Astrocyte (in vitro differentiated cells and primary cell): ENCODE measurements at regions not wholly inside any gene's neighbourhood (a gene's known extent, or its start where the extent isn't known, plus 50 kb on each side); places are given as distances from the start of the nearest gene placed in this dataset.

Experiments
- DNase-seq: peaks from one replicate; pipeline ENCODE4 v3.0.0-alpha.2; 2010; ENCODE audit warnings: low read depth
- FAIRE-seq: peaks from 2 replicates; lab custom pipeline; 2011; peaks lifted over from hg19 to GRCh38; lab: Jason Lieb, UNC
- H2AFZ ChIP-seq: 2 replicates; pipeline ENCODE4 v1.6.0; 2012; ENCODE audit warnings: low read depth, low read length, inconsistent platforms
- H3K27ac ChIP-seq: 2 replicates; pipeline ENCODE4 v1.5.1; 2011; ENCODE audit warnings: low read depth, low read length, inconsistent platforms
- H3K27me3 ChIP-seq: 2 replicates; pipeline ENCODE4 v1.6.0; 2011; ENCODE audit warnings: low read length, inconsistent platforms; ENCODE audit not compliant: insufficient read depth
- H3K36me3 ChIP-seq: 2 replicates; pipeline ENCODE4 v1.5.1; 2011; ENCODE audit warnings: low read length, inconsistent platforms; ENCODE audit not compliant: insufficient read depth
- H3K4me1 ChIP-seq: 2 replicates; pipeline ENCODE4 v1.5.1; 2011; ENCODE audit warnings: low read length, inconsistent platforms; ENCODE audit not compliant: insufficient read depth
- H3K4me2 ChIP-seq: 2 replicates; pipeline ENCODE4 v1.6.0; 2012; ENCODE audit warnings: low read length, inconsistent platforms
- H3K4me3 ChIP-seq: 2 replicates; pipeline ENCODE4 v1.5.1; 2011; ENCODE audit warnings: low read depth, mild to moderate bottlenecking, low read length, inconsistent platforms; ENCODE audit not compliant: insufficient read depth
- H3K79me2 ChIP-seq: 2 replicates; pipeline ENCODE4 v1.6.0; 2012; ENCODE audit warnings: mild to moderate bottlenecking, low read length, inconsistent platforms; ENCODE audit not compliant: insufficient read depth
- H3K9ac ChIP-seq: 2 replicates; pipeline ENCODE4 v1.6.0; 2012; ENCODE audit warnings: mild to moderate bottlenecking, low read length, inconsistent platforms
- H3K9me3 ChIP-seq: 2 replicates; pipeline ENCODE4 v1.5.1; 2012; ENCODE audit warnings: low read depth, mild to moderate bottlenecking, low read length, inconsistent platforms; ENCODE audit not compliant: insufficient read depth
- H4K20me1 ChIP-seq: 2 replicates; pipeline ENCODE4 v1.6.0; 2012; ENCODE audit warnings: low read length, inconsistent platforms; ENCODE audit not compliant: insufficient read depth
- H3K27ac Mint-ChIP-seq: one replicate; pipeline ENCODE4 v1.8.0; 2021; ENCODE audit warnings: mild to moderate bottlenecking, mixed read lengths; ENCODE audit not compliant: unreplicated experiment
- H3K27me3 Mint-ChIP-seq: one replicate; pipeline ENCODE4 v1.8.0; 2021; ENCODE audit warnings: low read depth, mixed read lengths; ENCODE audit not compliant: unreplicated experiment
- H3K36me3 Mint-ChIP-seq: one replicate; pipeline ENCODE4 v1.8.0; 2021; ENCODE audit warnings: low read depth, mixed read lengths; ENCODE audit not compliant: unreplicated experiment
- H3K4me1 Mint-ChIP-seq: one replicate; pipeline ENCODE4 v1.8.0; 2021; ENCODE audit warnings: low read depth, mixed read lengths; ENCODE audit not compliant: unreplicated experiment
- H3K4me3 Mint-ChIP-seq: one replicate; pipeline ENCODE4 v1.8.0; 2021; ENCODE audit warnings: mild to moderate bottlenecking, moderate library complexity, mixed read lengths; ENCODE audit not compliant: unreplicated experiment
- H3K9me3 Mint-ChIP-seq: one replicate; pipeline ENCODE4 v1.8.0; 2021; ENCODE audit warnings: mild to moderate bottlenecking, mixed read lengths; ENCODE audit not compliant: unreplicated experiment
- EZH2 ChIP-seq: IDR thresholded peaks from 2 replicates; pipeline ENCODE4 v1.6.1; 2012; ENCODE audit warnings: mild to moderate bottlenecking, low read length, inconsistent platforms; ENCODE audit not compliant: insufficient read depth
- TF ChIP-seq, protein P1 (sequence below): IDR thresholded peaks from 2 replicates; pipeline ENCODE4 v1.5.1; 2011; ENCODE audit warnings: low read depth, mild to moderate bottlenecking, inconsistent platforms, low read length, moderate library complexity; ENCODE audit not compliant: insufficient read depth

DNA sequence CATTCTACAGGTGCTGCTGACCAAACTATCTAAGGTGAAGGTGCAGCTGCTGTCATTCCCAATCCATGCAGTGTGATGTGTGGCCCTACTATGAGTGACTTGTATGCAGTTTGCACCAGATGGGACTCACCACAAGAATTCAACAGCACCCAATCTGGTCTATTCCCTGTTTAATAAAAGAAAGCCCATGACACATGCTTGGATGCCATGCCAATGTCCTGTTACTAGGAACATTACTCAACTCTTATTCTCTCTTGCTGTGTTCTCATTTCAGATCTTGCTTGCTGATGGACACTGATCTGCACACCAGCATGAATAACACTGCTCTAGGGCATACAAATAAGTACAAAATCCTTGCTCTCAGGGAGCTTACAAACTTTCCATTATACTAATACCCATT, 221.6 kb upstream of the CDYL start:
- FAIRE-seq, result no peak
- Histone ChIP-seq H3K4me2 (no peak overlapping the region), H3K36me3 (no peaks in the 10 kb centered on the region), H3K79me2 (no peaks in the 10 kb centered on the region), H3K27me3 (no peaks in the 10 kb centered on the region), H3K9me3 (no peaks in the 10 kb centered on the region), H2AFZ (no peak overlapping the region), H4K20me1 (no peaks in the 10 kb centered on the region), H3K4me3 (no peak overlapping the region), H3K9ac (no peak overlapping the region), H3K4me1 (no peaks in the 10 kb centered on the region), H3K27ac (no peak overlapping the region)
- no peak overlapping the region for H3K4me3 Mint-ChIP-seq
- peaks cover 1% of the 10 kb centered on the region for H3K9me3 Mint-ChIP-seq
- H3K4me1 Mint-ChIP-seq, result no peaks in the 10 kb centered on the region
- peaks cover 6% of the 10 kb centered on the region for H3K36me3 Mint-ChIP-seq
- DNase-seq, result no peak
- H3K27me3 Mint-ChIP-seq, result peaks cover 21% of the 10 kb centered on the region
- TF ChIP-seq, protein P1, sequence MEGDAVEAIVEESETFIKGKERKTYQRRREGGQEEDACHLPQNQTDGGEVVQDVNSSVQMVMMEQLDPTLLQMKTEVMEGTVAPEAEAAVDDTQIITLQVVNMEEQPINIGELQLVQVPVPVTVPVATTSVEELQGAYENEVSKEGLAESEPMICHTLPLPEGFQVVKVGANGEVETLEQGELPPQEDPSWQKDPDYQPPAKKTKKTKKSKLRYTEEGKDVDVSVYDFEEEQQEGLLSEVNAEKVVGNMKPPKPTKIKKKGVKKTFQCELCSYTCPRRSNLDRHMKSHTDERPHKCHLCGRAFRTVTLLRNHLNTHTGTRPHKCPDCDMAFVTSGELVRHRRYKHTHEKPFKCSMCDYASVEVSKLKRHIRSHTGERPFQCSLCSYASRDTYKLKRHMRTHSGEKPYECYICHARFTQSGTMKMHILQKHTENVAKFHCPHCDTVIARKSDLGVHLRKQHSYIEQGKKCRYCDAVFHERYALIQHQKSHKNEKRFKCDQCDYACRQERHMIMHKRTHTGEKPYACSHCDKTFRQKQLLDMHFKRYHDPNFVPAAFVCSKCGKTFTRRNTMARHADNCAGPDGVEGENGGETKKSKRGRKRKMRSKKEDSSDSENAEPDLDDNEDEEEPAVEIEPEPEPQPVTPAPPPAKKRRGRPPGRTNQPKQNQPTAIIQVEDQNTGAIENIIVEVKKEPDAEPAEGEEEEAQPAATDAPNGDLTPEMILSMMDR, result no peak
- TF ChIP-seq EZH2, result no peak
- H3K27ac Mint-ChIP-seq, result no peak overlapping the region

DNA sequence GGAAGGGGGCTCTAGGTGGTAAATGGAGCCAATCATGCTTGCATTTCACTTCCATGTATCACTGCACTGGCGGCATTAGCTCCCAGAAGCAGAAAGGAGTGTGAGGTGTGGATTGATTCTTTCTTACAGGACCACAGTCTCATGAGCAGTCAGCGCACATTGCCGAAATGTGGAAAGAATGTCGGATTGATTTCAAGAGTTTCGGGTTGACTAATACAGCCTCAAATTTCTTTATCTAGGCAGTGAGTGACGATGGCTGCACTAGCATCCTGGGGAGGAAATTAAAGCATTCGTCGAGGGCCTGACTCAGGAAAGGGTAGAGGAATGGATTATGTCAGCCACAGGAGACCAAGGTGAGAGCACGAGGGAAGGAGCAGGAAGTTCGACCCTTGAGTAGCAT, 222.8 kb upstream of the CDYL start:
- Mint-ChIP-seq H3K4me1 (no peaks in the 10 kb centered on the region), H3K4me3 (no peak overlapping the region), H3K9me3 (no peaks in the 10 kb centered on the region), H3K36me3 (peaks cover 6% of the 10 kb centered on the region), H3K27ac (no peak overlapping the region), H3K27me3 (peaks cover 21% of the 10 kb centered on the region)
- no peaks in the 10 kb centered on the region for H3K79me2 ChIP-seq
- no peak overlapping the region for H3K9ac ChIP-seq
- H2AFZ ChIP-seq, result no peak overlapping the region
- no peaks in the 10 kb centered on the region for H3K36me3 ChIP-seq
- H3K4me1 ChIP-seq, result no peaks in the 10 kb centered on the region
- no peak overlapping the region for H3K4me2 ChIP-seq
- H3K27me3 ChIP-seq, result no peaks in the 10 kb centered on the region
- no peaks in the 10 kb centered on the region for H4K20me1 ChIP-seq
- FAIRE-seq, result no peak
- no peaks in the 10 kb centered on the region for H3K9me3 ChIP-seq
- no peak overlapping the region for H3K4me3 ChIP-seq
- H3K27ac ChIP-seq, result no peak overlapping the region
- DNase-seq, result no peak
- TF ChIP-seq, protein P1, result no peak
- no peak for TF ChIP-seq EZH2

DNA sequence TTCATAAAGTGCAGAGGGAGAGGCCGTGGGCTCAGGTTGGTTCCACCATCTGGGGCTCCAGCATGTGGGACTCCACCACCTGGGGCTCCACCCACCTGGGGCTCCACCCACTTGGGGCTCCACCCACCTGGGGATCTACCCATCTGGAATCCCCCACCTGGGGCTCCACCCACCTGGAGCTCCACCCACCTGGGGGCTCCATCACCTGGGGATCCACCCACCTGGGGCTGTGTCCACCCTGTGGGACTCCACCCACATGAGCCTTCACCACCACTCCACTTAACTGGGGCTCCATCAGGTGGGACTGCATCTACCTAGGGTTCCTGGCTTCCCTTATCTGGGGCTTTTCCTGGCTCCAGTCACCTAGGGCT, 226.0 kb upstream of the CDYL start:
- Mint-ChIP-seq H3K4me1 (no peaks in the 10 kb centered on the region), H3K9me3 (no peaks in the 10 kb centered on the region), H3K27ac (no peak overlapping the region), H3K4me3 (no peak overlapping the region), H3K36me3 (peaks cover 6% of the 10 kb centered on the region), H3K27me3 (peaks cover 21% of the 10 kb centered on the region)
- H4K20me1 ChIP-seq, result no peaks in the 10 kb centered on the region
- no peak for FAIRE-seq
- H3K4me2 ChIP-seq, result no peak overlapping the region
- H3K9me3 ChIP-seq, result no peaks in the 10 kb centered on the region
- H3K9ac ChIP-seq, result no peak overlapping the region
- no peak overlapping the region for H2AFZ ChIP-seq
- no peaks in the 10 kb centered on the region for H3K4me1 ChIP-seq
- H3K27ac ChIP-seq, result no peak overlapping the region
- DNase-seq, result no peak
- TF ChIP-seq, protein P1, result no peak
- TF ChIP-seq EZH2, result no peak
- H3K27me3 ChIP-seq, result no peaks in the 10 kb centered on the region
- H3K4me3 ChIP-seq, result no peak overlapping the region
- no peaks in the 10 kb centered on the region for H3K79me2 ChIP-seq
- H3K36me3 ChIP-seq, result no peaks in the 10 kb centered on the region
